Activated CD4-positive, alpha-beta T cell treated with anti-CD3 and anti-CD28 coated beads, Interleukin-2, Interleukin-6, amounts not matched to agents 100 ng/mL and 50 ng/mL, durations not matched to agents 16 hours and 8 hours (primary cell): ENCODE measurements at regions not wholly inside any gene's neighbourhood (a gene's known extent, or its start where the extent isn't known, plus 50 kb on each side); places are given as distances from the start of the nearest gene placed in this dataset.

Experiments
- DNase-seq: peaks from one replicate; pipeline ENCODE4 v3.0.0-alpha.2; 2020

DNA sequence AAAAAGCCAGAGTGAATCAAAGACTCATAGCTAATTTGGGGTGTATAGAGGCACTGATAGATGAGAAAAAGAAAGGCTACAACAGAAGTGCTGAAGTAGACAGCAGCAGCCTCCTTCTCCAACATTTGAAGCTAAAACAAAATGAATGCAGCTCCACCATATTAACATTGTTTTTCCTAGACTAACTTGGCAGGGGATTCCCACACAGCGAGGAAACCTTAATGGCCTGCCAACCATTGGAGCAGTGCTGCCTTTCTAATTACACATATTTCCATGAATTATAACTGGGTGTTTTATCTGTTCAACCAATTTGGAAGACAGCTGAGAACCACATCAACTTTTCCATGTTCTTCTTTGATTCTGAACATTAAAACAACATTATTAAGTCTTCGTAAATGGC lies 478.6 kb downstream of the LIG4 start:
- no peak for DNase-seq

DNA sequence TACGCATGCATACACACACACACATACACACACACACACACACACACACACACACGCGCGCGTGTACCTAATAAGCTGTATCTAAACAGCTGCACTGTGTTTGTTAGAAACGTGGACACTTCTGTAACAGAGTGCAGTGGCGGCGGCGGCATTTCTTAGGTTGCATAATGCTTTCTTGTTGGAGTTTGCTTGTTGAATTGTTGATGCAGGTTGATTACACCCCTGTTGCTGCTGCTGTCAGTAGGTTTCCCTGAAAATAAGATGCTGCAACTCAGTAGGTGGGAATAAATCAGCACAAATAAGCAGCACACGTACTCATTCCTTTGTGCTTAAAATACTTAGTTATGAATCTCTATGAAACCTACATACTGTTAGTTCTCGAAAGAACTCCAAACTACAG lies 479.2 kb downstream of the LIG4 start:
- no peak for DNase-seq

DNA sequence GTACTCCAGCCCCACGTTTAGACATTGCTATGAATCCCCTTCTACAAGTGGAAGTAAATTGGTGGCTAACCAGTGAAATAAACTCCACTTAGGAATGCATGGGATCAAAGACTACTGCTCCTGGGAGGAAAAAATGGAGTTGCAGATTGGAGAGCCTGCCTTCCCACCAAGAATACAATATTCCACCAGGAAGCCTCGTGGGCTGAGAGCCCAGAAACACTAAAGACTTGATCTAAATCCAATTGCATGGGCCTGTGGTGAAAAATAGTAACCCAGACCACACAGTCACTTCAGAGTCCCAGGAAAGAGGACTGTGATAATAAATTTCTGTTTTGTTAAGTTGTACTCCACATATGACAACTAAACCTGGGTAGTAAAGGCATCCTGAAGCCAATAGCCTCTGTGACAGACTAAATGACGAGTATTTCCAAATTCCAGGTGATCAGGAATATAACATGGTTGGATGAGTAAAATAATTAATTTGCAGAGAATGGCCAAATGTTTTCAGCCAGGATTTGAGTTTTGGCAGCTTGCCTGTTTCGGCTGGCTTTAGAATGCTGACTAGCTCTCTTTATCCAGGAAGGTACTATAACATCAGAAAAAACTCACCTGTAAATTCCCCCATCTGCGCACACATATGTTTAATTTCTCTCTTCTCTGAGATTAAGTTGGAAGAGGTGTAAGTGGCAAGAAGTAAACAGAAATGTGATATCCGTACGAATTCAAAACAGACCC lies 480.3 kb downstream of the LIG4 start:
- DNase-seq = no peak

DNA sequence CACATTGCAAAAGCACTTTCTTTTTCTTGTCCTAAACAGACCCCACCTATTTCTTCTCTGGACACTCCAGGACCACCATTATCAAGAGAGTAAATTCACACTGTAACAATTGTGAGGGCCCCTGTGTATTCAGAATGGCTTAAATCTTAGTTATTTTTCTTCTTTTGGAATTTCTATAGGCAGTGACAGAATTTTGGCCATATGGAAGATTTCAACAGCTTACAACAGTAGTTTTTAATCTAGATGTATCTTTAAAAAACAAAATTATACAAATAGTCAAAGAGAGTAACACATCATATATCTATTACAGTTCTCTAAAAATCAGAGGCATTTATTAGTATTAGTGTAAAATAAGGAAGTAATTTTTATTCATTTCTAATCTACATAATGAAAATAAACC lies 482.1 kb downstream of the LIG4 start:
- DNase-seq = no peak

DNA sequence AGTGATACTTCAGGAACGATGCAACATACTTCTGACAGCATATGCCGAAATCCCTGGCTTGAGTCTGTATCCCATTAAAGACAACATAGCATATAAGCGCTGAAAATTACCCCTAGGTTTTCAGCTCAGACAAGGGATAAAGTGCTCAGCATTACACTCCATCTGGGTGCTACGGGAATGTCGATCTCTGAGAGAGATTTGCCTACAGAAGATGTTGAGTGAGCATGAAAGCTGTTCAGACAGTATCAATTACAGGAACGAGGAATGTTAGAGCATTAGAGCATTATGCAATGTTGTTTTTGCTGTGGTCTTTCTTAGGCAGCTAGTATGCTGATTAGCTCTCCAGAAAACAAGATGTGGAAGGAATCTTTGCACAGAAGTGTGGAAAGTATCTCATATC lies 484.5 kb downstream of the LIG4 start:
- no peak for DNase-seq

DNA sequence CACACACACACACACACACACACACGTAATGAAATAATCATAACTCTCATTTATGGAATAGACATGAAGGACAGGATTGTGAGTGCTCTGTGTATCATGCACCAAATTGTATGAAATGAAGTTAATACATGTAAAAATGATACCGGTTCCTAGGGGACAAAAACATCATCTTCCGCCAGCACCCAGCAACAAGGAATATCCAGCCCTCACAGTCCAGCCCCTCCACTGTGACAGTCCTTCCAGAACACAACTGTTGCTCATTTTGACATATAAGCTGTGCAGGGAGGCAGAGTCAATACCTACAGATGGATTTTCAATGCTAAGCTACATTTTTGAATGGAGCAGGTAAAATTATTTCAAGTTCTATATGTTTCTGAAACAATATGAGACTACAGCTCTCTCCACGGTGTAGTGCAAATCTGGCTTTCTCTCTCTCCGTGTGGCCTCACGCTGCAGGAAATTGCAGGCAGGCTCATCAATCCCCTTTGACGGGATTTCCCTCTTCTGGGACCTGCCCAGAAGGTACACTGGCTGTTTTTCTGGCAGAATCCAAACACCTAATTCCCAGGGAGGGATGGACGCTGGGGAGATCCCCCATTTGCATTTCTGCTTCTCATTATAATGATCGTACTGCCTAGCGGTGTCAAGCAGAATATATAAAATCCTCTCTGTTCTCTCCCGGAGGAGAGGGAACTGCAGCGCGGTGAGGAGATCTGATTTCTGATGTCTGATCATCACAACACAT lies 494.0 kb downstream of the LIG4 start:
- no peak for DNase-seq

DNA sequence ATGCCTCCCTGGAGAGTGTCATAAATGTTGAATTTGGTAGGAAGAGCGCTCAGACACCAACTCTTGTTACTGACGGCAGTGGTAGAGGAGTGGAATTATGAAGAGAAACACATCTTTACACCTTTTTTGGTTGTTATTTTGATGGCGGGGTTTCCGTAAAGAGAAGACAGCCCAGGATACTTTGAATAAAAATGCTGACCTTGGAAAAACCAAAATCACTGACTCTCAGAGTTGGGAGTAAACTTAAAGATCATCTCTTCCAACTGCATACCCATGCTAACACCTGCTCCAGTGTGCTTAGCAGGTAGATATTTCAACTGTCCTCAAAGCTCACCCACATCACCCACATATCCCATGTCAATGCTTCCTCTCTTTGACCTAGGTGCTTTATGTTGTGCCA lies 498.6 kb downstream of the LIG4 start:
- DNase-seq = no peak

DNA sequence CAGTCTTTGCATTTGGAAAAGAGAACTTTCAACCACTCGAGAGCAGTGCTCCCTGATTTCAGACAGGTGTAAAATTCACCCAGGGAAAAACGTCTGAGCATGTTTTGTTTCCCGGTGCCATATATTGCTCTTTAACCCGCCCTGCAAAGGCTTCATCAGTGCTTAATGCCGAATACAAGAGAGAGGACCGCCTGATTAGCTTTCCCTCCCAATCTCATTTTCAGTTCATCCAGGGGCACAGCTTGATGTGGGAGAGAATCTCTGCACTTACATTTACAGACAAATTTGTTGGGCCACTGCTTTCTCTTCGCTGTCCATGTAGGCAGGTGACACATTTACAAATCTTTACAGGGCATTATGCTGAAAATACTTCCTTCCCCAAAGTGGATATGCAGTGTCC lies 499.1 kb downstream of the LIG4 start:
- DNase-seq = no peak

DNA sequence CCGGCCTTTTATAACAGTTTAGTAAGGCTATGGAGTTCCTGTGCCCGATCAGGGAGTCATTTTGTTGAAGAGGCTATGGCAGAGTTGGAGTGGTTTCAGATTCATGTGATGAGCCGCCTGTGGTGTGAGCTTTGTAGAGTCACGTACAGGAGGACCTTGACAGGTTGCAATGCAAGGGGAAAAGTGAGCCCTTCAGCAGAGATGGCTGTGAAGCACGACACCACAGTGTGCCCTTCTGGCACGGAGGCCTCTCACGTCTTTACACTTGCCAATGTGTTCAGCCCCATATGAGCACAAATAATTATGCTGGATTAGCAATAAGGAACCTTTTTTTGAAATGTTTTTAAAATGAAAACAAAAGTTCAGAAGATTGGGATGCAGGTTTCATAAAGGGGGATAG lies 499.8 kb downstream of the LIG4 start:
- DNase-seq = no peak

DNA sequence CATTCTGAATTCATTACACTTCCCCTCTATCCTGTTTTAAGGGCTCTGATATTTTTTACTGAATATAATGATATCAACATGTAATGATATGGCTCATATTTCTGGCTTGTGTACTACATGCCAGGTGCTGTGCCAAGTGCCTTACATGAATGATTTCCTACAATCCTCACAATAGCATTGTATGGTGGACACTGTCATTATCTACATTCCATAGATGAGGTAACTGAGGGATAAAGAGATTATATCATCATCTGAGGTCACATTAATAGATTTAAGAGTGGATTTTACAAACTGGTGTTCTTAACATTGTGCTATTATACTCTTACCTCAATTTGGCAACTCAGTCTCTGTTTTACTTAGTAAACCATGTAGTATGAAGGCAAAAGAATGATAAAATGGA lies 502.0 kb downstream of the LIG4 start:
- no peak for DNase-seq

DNA sequence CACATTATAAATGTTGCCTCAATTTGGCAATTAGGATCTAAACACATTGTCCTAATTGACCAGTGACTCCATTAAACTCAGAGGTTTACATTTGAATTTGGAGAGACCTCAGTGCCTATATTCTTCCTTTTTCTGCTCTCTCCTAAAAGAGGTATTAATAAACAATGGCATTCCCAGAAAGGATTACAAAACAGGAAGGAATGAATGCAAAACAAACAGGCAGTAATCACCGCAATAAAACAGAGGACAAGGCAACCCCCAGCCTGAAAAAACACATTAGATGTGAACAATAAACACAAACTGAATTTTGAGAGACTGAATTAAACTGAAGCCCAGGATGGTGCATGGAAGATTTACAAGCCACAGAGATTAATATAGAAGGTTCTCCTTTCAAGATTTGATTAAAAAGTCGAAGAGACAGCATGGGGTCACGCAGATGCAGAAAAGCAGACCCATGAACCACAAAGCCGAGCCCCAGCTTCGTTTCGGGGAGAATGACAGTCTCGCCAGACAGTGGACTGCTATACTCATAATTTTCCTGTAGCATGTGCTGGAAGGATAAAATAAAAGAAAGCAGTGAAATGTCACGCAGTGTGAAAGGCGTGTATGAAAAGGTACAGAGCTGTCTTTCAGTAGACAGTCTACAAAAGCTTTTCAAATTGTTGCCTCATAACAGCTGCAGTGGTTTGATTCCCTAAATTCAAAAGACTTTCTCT lies 503.0 kb downstream of the LIG4 start:
- no peak for DNase-seq

DNA sequence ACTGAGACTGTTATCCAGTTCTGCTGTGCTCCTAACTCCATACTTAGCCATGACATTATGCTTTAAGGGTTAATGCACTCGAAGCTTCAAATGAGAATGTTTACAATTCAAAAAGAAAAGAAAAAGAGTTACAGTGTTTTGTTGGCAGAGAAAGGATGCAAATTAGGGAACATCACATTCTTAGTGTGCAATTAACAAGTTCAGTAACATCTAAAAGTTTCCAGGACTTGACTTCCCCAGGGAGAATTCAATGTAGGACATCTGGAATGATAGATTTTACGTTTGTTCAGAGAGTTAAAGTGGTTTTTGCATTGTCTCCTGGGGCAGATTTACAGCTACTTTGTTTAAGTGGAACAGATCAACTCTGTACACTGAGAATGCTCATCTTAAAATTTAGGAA lies 525.2 kb downstream of the LIG4 start:
- no peak for DNase-seq

DNA sequence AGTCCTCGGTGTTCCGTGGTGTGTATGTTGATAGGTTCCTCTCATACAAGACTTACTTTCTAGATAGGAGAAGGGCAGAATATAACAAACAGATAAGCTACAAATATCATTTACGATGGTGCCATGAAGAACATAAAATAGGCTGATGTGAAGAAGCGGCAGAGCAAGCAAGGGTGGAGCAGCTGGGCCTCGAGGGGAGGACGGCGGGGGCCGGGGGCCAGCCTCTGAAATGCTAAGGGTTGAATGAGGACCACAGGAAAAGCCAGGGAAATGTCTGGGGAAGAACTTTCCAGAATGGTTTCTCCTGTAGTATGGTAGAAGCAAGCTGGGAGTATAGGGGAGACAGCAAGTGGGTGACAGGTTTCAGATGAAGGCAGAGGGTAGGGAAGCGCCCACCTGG lies 529.5 kb downstream of the LIG4 start:
- no peak for DNase-seq

DNA sequence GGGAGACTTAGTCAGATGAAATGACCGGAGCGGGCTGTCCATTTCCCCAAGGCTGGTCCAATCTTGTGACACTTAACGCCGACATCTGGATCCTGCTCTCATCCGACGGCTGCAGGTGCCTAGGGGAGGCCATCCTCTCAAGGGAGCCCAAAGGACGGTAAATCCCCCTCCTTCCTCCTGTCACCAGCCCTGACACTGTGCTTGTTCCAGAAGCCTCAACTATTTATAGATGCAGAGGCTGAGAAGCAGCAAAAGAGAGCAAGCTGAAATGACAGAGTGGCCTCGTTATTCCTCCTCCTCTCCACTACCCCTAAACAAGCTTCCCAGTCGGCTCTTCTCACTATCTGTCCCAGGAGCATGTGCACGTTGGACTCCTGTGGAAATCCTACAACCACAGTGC lies 533.7 kb downstream of the LIG4 start:
- no peak for DNase-seq

DNA sequence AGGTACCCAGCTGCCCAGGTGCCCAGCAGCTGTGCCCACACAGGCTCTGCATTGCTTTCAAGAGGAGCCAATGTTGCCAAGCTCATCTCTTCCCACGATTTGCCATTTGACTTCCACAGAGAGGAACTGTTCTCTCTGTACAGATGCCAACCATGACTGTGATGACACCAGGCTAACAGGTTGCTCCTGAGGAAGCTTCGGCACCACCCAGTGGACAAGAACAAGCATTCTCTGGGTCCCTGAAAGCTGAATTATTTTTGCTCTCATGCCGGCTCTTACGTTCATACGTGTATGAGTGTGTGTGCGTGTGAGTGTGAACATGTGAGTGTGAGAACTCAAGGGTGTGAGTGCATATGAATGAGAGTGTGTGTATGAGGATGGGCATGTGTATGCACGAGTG lies 535.2 kb downstream of the LIG4 start:
- DNase-seq = no peak

DNA sequence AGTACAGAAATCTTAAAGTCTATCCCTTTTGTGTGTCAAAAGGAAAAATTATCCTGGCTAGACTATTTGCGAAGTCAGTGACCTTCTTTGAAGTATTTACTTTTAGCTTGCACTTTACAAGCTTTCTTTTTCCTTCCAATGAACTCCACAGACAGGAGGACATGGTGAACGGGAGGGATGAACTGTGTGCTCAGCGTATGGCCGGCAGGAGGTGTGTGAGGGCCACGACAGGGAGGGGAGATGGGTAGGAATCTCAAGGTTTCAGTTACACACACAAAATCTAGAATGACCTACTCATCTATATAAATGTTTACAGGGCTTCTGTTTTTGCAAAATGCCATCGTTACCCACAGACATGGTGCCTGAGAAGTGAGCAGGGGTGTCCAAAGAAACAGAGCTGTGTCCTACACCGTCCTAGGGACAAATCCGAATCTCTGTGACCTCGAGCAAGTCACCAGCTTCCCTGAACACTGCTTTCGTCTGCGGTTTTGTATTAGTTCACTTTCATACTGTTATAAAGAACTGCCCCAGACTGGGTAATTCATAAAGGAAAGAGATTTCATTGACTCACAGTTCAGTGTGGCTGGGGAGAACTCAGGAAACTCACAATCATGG lies 537.2 kb downstream of the LIG4 start:
- DNase-seq = no peak

DNA sequence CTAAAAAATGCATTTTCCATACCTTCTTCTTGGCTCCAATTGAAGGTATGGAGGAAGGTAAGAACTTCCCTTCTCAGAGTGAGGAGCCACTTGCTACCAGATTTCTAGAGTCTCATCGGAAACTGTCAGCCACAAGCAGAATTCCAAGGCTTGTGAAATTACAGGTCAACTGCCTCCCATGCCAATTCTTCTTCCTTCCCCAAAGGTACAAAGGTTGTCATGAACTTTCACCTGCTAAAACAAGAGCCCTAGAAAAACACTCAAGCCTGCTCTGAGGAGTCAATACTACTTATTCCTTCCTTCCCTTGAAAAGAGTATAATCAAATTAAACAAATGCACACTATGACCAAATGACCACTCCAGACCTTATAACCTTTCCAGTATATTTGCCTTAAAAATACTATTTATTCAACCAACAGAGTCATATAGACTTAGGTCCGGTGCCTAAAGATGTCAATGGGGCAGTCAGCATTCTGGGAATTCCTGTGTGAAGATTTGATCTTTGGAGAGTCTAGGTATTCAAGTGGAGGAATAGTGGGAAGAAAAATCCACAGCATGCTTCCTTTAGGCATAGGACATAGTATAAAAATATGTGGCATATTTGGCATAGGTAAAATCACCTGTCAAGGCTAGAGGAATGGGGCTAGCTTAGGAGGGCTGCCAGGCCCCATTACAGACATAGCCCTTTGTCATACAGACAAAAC lies 539.3 kb downstream of the LIG4 start:
- DNase-seq = no peak

DNA sequence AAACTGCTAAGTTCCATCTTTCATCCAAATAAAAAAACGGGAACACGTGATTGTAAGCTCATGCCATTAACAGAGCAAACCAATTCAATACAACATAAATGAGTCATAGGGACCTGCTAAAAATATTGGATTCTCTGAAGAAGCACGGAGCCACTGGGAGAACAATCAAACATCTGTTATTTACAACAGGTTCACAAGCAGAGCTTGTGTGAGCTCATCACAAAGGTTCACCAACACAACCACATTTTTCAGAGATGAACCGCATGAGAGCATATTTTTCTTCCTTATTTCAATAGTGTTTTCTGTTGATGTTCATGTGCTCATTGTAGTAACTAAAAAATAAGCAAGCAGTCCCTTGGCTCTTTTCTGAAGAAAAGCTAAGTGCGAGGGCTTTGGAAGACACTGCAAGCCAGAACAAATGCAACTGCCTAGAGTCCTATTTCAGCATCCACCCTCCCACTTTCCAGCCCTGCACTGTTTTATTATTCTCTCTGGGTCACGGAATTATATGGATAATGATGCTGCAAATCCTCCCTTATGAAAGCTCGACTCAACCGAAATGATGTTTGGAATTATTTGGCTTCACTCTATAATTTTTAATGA lies 545.8 kb downstream of the LIG4 start:
- DNase-seq = no peak

DNA sequence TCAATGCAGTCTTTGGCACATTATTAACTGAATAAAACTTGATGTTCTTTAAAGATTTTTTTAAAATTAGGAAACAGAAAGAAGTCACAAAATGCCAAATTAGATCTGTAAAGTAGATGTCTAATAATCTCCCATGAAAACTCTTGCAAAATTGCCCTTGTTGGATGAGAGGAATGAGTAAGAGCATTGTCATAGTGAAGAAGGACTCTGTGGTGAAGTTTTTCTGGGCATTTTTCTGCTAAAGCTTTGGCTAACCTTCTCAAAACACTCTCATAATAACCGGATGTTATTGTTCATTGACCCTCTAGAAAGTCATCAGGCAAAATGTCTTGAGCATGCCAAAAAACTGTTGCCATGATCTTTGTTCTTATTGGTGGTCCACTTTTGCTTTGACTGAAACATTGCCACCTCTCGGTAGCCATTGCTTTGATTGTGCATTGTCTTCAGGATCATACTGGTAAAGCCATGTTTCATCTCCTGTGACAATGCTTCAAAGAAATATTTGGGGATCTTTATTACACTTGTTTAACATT lies 549.3 kb downstream of the LIG4 start:
- DNase-seq = no peak

DNA sequence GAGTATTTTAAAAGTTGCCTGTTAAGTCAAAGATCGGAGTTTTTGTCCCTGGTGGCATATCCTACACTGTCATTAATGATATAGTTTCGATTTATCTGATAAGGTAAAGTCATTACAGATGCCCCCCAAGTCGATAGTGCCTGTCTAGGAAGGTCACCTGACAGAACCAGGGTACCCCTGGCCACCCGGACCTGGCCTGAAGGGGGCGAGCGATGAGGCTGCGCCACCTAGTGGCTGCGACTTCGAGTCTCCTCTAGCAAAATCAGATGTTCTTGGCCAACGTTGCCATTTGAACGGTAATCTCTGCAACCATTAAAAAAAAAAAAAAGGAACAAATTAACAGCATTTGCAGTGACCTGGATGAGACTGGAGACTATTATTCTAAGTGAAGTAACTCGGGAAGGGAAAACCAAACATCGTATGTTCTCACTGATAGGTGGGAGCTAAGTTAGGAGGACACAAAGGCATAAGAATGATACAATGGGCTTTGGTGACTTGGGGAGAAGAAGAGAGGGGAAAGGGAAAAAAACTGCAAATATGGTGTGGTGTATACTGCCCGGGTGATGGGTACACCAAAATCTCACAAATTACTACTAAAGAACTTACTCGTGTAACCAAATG lies 565.1 kb downstream of the LIG4 start:
- DNase-seq = peak; percentile 49

DNA sequence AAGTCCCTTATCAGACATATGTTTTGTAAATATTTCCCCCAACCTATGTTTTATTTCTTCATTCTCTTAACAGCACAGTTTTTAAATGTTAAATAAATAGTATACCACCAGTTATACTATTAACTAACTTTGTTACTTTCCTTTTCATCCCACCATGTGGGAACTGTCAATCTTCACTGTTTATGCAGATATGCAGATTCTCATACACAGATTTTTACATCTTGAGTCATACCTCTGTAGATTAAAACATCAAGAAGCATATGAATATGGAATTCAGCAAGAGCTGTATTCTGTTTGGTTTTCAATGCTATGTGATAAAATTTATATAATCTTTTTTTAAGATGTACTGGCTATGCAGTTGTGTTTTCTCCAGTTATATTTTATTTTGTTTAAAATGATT lies 566.3 kb downstream of the LIG4 start:
- DNase-seq = no peak

DNA sequence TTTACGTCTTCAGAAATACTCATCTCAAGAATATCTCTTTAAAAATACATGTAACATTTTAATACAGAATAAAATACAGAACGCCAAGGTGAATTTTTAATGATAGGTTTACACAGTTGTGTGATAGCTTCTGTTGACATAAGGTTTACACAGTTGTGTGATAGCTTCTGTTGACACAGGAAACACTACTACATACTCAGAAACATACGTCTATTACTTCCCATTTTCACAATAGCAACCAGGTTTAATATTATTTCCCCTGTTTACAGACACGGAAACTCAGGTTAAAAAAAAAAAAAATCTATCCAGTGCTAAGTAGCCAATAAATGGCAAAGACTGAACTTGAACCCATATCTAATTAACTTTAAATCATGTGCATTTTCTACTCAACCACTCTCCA lies 571.2 kb downstream of the LIG4 start:
- no peak for DNase-seq
